Activated T-cell treated with anti-CD3 and anti-CD28 coated beads, Interleukin-2, amount 50 U/mL, for 48 hours (primary cell): ENCODE measurements at regions not wholly inside any gene's neighbourhood (a gene's known extent, or its start where the extent isn't known, plus 50 kb on each side); places are given as distances from the start of the nearest gene placed in this dataset.
"Not testable (repeated sequence)": the region's sequence is repeated elsewhere in the genome, so short reads cannot be mapped to it uniquely, and the experiment has no call there.

Experiments
- DNase-seq, 2 experiments: peaks; one replicate each; pipeline ENCODE4 v3.0.0-alpha.2; 2020

GRCh38 chr12:115297445-115297844 lies 613.5 kb upstream of the TBX3 start:
- DNase-seq, result no peak

- no peak for DNase-seq
Observed at GRCh38 chr12:115296613-115297198, 612.7 kb upstream of the TBX3 start.

GRCh38 chr12:115295886-115296285 lies 611.9 kb upstream of the TBX3 start:
- DNase-seq, result no peak

- no peak for DNase-seq
Observed at GRCh38 chr12:115294453-115295133, 610.6 kb upstream of the TBX3 start.

GRCh38 chr12:115285429-115285828 lies 601.5 kb upstream of the TBX3 start:
- DNase-seq, result not testable (repeated sequence)

- no peak for DNase-seq
Observed at GRCh38 chr12:115273456-115273855, 589.5 kb upstream of the TBX3 start.

- no peak for DNase-seq
Observed at GRCh38 chr12:115268451-115268850, 584.5 kb upstream of the TBX3 start.

GRCh38 chr12:115267891-115268290 lies 583.9 kb upstream of the TBX3 start:
- no peak for DNase-seq

GRCh38 chr12:115267464-115267863 lies 583.5 kb upstream of the TBX3 start:
- DNase-seq, result no peak

- DNase-seq, result no peak
Observed at GRCh38 chr12:115264605-115265004, 580.6 kb upstream of the TBX3 start.

- DNase-seq, result no peak
Observed at GRCh38 chr12:115261691-115262398, 577.9 kb upstream of the TBX3 start.

GRCh38 chr12:115260762-115261675 lies 577.0 kb upstream of the TBX3 start:
- DNase-seq, result no peak

GRCh38 chr12:115259968-115260747 lies 576.2 kb upstream of the TBX3 start:
- no peak for DNase-seq

- DNase-seq, result no peak
Observed at GRCh38 chr12:115257791-115258190, 573.8 kb upstream of the TBX3 start.

GRCh38 chr12:115255962-115256361 lies 572.0 kb upstream of the TBX3 start:
- no peak for DNase-seq

- DNase-seq, result no peak
Observed at GRCh38 chr12:115255257-115255656, 571.3 kb upstream of the TBX3 start.

- no peak for DNase-seq
Observed at GRCh38 chr12:115253049-115253448, 569.1 kb upstream of the TBX3 start.

- no peak for DNase-seq
Observed at GRCh38 chr12:115251727-115252126, 567.8 kb upstream of the TBX3 start.

- no peak for DNase-seq
Observed at GRCh38 chr12:115249671-115250278, 565.8 kb upstream of the TBX3 start.

- DNase-seq, result no peak
Observed at GRCh38 chr12:115245020-115245419, 561.0 kb upstream of the TBX3 start.

- DNase-seq, result no peak
Observed at GRCh38 chr12:115243933-115244628, 560.1 kb upstream of the TBX3 start.
